IPS-NIHi11 (cell line): ENCODE measurements at regions not wholly inside any gene's neighbourhood (a gene's known extent, or its start where the extent isn't known, plus 50 kb on each side); places are given as distances from the start of the nearest gene placed in this dataset.

ENCODE experiments used
- DNase-seq: peaks from one replicate; pipeline ENCODE4 v3.0.0; 2012; ENCODE audit warnings: mixed read lengths, low spot score

DNA sequence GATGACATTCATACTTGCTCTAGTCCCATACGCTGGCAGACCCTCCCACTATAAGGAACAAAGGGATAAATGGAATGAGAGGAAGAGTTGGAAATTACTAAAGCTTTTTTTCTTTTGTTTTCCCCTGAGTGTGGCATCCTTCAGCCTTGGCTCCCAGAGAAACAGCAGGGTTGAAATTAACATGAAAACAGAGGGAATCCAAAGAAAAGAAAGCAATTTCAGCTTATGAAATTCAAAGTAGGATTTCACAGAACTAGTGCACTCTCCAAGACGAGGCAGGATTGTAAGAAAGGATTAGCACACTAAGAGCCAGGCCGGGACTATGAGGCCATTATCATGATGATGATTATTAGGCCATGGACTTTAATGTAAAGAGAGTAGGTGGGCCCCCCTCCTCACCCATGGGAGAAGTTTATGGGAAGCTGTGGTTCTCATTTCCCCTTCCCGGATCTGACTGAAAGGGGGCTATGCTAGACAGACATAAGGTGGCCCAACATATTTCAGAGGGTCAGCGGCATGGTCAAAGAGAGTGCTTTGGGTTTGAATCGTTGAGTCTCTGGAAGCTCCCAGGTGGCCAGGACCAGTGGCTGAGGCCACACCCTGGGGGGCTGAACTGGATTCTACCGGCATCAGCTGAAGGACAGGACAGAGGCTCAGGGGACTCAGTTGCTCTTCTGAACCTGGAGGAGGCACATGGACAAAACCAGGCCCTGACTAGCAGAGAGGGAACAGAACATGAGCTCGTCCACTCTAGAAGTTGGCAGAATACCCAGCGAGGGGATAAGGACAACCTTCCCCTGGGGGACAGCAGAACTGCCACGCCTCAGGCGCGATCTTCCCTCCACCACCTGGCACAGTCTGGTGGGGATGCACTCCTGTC is 100.1 kb upstream of the ARL4C start:
- peak; percentile 44 for DNase-seq

DNA sequence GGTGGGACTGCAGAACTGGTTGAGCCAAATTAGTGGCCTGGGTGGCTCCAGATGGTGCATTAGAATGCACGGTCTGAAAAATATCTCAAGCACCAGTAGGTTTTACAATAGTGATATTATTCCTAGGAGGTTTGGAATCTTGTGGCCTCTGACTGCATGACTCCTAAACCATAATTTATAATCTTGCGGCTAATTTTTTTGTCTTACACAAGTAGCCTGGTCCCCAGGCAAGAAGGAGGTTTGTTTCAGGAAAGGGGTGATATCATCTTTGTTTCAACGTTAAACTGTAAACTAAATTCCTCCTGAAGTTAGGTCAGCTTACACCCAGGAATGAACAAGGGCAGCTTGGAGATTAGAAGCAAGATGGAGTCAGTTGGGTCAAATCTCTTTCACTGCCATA is 98.9 kb upstream of the ARL4C start:
- DNase-seq = no peak

DNA sequence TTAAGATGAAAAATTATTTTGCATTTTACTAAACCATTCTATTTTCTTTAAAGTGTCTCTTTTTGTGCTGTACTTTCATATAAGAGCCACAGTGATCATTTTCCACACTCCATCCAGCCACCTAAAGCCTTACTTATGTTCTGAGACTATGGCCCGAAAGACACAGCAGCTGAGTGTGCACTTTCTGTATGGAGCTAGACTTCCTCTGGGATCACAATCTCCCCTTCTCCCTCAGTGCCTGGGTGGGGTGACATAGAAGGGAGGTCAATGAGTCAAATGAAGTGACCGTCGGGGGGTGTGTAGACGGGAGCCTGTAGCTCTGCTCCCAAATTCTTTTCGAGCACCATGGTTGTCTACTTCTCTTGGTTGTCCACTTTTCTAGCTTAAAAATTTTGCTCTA is 97.8 kb upstream of the ARL4C start:
- DNase-seq = no peak

DNA sequence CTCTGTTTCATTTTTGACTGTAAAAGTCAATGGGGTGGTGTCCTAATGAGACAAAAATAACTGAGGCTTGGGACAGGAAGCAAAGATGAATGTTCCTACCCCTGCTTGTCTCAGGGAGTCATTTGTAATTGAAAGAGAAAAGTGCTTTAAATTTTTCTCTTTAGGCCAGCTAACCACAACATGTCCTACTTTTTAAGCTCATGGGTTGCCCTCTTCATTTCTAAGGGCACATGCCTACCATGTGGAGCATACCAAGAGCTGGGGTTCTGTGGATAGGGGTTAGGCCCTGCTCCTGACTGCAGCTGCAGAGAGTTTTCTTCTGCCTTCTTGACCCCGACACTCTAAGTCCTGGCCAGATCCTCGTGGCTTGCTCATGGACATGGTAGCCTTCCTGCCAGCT is 96.8 kb upstream of the ARL4C start:
- no peak for DNase-seq

DNA sequence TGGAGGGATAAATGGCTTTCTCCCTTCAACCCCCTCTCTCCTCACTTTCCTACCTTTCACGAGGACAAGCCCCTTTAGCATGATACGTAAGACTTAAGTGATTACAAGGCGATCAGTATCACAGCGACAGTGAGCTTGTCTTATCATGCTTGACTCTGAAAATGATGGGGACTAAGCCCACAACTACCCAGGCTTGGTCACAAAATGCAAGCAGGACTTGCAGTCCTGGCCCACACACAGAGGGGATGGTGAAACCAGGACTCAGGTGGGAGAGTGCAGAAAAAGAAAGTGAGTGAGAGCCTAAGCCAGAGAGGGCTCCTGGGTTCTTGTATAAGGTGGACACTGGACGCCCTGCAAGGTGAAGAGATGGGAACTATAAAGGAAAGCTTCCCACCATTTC is 95.7 kb upstream of the ARL4C start:
- DNase-seq = no peak

DNA sequence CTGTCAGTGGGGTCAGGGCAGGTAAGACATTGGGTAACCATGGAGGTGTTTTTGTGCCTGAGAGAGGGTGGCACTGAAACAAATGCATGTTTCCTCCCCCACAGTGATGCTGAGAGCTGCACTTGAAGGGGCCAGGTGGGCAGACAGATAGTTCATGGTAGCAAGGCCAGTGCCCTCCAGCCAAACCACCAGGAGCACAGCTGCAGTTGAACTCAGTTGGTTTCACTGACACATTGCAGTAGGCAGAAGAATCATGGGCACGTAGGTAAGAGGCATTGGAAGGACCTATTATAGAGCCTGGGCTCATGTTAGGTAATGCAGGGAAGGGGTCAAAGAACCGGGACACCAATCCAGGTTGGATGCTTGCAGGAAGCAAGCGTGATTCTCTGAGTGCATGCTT is 93.2 kb upstream of the ARL4C start:
- no peak for DNase-seq

DNA sequence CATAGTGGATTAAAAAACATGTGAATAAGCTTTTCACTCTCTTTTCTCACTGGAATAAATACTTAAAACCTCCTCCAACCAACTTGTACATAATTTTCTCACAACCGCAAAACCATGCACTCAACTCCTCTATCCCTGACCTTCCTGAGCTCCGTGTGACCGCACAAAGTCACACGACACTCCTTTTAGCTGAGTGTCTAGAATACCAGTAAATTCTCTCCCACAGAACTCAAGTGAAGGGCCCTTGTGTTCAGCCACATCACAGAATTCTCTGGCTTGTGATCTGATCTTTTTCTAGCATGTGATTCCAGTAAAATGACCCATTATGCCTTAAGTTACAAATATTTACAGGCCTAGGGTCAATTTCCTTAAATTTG is 91.2 kb upstream of the ARL4C start:
- no peak for DNase-seq

DNA sequence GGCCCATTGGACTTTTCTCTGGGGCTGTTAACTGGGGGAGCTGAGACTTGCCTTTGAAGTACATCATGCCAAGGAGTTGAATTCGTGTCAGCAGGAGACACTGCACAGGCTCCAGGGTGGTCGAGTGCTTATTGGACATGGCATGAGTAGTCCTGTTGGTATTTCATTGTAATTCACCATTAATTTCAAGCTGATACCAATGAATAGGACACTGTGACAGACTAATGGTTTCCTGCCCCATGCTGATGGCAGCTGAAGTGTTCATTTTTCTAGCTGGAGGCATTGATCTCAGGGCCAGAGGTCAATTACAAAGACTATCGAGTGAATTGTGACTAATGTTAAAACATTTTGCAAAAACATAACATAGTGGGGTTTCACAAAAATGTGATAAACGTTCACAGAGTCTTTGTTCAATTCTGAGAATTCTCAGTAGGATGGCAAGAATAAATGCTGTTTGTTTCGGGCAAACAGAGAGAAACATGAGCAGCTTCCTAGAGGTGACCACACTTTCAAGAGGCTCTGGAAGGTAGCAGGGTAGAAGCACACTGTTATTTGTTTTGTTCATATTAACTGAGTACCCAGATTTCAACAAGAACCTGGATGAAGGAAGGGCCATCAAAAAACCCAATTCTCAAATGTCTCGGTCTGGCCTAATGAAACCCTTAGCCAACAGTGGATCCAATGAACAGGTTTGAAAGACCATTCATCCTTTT is 90.6 kb upstream of the ARL4C start:
- no peak for DNase-seq

DNA sequence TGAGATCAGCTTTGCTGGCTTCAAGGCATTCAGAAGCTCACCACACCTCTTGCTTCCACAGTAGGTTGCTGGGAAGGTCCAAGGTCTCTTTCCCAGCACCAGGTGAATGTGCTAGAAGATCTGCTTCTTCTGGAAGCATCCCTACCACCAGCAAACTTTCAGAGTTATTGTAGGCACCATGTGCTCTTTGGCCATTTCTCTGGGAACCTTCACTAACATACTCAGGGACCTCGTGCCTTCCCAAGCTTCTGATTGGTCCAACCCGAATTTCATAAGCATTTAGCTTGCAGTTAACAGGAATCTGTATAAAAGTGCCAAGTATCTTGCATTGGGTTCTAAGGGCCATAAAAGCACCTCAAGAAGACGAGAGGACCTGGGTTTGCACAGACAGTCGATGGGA is 86.5 kb upstream of the ARL4C start:
- no peak for DNase-seq

DNA sequence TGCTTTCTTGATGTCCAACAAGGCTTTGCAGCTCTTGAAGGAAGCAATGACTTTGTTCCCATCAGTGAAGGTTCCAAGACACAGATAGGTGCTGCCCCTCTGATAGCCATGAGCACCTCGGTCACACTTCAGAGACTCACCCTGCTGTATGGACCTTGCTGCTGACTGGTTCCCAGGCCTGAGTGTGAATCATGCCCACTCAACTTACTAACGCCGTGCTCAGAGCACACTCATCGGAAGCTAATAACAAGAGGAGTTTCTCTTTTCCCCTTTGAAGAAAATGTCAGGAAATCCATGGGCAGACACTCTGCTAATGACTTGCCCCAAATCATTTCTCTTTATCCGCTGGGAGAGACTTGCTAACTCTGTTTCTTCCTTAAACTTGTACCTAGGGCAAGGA is 83.8 kb upstream of the ARL4C start:
- DNase-seq = no peak

DNA sequence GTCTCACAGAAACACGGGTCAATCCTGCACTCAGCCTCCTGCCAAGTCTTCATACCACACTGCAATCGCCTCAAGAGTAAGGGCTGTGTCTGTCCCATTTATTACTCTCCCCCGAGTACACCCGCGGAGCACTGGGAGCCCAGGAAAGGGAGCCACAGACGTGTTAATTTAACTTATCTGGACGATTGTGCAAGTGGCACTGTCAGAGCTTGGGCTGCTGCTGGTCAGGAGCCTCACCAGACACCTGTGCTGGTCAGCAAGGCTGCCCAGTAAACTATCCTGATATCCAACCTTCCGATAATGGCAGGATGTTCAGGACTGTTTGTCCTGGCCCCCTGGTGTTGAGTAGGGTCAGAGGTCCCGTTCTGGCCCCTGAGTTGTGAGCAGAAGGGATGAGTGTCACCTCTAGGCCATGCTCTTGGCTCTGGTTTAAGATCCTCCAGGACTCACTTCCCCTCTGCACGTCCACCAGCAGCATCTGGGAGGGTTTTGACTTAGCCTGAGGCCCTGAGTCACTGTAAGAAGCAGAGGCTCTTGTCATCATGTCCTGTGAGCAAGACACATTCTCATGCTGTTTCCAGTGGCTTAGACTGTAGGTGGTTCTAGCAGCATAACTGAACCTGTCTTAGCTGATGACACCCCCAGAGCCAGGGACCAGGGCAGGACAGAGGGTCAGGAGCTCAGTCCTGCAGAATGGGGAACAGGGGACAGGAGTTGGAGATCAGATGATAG is 82.5 kb upstream of the ARL4C start:
- DNase-seq = no peak

DNA sequence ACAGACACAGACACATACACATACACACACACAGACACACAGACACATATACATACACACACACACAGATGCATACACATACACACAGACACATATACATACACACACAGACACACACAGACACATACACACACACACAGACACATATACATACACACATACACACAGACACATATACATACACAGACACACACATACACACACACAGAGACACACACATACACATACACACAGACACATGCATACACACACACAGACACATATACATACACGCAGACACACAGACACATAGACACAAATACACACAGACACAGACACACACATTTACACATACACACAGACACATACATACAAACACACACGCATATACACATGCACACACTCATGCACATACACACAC is 81.5 kb upstream of the ARL4C start:
- no peak for DNase-seq

DNA sequence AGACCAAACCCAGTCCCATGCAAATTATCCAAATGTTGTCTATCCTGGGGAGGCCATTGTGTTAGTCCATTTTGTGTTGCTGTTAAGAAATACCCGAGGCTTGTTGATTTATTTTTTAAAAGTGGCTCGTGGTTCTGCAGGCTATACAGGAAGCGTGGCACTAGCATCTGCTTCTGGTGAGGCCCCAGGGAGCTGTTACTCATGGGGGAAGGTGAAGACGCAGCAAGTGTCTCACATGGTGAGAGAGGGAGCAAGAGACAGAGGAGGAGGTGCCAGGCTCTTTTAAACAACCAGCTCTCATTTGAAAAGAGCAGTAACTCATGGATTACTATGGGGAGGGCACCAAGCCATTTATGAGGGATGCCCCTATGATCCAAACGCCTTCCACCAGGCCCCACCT is 80.3 kb upstream of the ARL4C start:
- DNase-seq = no peak

DNA sequence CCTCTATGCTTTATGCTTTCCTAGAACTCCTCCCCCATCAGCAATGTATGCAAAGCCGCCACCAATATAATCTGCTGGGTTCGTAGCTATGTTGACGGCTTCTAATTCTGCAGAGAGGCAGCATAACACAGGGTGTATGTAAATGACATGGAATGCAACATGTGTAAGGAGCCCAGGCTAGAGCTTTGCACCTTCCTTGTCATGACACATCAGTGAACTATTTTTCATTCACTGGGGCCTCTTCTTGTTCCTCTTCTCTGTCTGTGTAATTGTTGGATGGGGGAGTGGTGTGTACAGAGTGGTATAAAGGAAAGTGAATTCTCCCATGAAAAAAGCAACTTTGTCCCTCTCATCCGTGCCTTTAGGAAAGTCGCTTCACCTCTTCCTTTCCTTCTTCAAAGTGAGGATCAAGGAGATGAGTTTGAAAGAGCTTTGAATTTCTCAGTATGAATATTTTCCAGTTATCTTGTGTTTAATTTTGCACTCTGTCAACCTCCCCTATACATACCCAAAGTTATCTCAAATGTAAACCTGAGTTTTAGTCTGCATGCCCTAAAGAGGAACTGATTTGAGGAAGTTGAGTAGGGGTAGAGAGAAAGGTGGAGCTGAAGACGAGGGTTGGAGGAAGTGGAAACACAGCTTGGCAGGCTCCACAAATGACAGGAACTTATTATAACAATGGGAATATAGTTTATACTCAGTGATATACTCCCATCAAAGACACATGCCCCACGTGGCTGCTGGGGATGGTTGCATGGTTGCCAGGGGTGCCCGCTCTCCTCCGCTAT is 74.9 kb upstream of the ARL4C start:
- no peak for DNase-seq

DNA sequence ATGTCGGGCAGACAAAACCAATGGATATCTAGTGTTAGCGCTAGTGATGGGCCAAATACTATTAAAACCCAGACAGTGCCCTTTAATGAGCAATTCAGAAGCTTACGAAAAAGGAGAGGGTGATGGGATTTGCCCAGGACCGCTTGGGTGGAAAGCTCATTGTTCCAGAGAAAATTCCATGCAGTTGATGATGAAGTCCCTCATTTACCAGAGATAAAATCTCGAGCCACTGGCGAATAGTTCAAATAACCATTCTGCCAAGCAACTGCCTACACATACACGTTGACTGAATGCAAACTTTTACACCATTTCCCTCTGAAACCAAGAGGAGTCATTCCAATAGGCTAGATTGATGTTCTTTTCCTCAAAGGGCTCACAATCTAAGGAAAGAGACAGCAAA is 73.6 kb upstream of the ARL4C start:
- no peak for DNase-seq

DNA sequence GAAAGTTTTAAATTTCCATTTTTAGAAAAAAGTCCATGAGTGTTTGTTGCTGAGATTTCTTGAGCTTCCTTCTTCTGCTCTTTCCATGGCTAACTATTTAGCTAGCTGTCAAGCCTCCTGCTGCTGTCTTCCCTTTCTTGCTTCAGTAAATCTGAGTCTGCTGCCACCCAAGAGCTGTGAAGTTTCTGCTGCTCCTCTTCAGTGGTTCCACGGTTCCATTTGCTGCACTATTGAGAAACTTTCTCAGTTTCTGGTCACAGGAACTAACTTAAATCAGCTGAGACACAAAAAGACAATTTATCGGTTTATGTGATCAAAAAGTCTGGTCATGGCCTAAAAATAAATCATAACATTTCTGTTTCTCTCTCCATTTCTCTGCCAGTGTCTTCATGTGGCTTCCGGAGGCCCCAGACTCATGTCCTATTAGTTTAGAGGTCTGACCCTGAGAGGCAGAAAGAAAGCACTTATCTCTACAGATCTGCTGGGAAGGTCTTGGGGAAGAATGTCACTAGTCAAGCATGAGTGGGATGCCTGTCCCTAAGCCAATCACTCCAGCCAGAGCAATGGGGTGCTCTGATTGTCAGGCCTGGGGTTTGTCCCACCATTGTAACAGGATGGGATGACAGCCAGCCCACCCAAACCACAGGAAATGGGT is 73.0 kb upstream of the ARL4C start:
- no peak for DNase-seq

DNA sequence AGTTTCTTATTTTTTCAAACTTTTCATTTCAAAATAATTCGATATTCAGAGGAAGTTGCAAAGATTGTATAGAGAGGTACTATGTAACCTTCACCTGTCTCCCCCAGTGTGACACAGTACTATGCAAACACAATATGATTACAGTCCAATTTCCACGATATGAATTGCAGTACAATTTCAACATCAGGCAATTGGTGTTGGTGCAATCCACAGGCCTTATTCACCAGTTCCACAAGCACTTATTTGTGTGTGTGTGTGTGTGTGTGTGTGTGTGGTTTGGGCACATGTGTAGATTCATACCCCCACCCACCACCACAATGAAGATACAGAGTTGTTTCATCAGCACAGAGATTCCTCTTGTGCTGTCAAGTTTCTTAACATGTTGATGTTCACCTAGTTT is 69.7 kb upstream of the ARL4C start:
- DNase-seq = no peak

DNA sequence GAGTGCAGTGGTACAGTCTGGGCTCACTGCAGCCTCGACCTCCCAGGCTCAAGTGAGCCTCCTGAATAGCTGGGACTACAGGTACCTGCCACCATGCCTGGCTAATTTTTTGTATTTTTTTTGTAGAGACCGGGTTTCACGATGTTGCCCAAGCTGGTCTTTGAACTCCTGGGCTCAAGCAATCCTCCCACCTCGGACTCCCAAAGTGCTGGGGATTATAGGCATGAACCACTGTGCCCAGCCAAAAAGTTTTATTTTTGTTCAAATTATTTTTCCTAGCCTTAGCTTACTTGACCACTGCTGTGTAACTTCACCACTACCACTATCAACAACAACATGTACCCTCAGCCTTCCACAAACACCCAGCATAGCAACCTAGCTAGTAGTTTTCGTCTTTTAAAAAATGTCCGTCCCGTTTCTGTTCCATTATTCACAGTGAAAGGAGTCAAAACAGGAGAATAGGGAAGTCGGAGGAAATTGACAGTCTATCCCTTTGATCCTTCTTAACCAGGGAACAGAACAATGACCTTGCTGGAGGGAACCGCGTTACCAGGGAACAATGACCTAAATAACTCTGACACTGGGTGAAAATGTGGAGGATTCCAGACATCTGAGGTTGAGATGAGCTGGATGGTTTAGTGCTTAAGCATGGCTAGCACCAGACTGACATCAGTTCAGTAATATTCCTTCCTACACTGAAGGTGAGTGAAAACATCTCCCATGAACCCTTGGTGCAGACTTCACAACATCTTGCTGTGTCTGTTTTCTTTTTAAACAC is 69.2 kb upstream of the ARL4C start:
- no peak for DNase-seq

DNA sequence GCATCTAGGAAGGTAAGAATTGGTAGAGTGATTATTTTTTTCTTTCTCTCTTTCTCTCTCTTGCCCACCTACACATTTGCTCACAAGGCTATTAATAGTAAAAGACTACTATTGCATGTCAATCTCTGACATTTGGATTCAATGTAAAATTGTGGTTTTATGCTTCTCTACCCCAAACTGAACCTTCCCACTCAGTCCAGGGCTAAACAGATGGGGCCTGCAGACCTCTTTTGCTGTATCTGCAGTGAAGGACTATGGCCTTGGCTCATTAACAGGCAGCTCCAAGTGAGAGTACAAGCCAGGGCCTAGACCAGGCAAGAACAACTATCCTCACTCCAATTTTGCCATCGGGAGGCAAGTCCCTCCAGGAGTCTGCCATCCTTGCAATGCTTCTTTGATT is 68.3 kb upstream of the ARL4C start:
- no peak for DNase-seq

DNA sequence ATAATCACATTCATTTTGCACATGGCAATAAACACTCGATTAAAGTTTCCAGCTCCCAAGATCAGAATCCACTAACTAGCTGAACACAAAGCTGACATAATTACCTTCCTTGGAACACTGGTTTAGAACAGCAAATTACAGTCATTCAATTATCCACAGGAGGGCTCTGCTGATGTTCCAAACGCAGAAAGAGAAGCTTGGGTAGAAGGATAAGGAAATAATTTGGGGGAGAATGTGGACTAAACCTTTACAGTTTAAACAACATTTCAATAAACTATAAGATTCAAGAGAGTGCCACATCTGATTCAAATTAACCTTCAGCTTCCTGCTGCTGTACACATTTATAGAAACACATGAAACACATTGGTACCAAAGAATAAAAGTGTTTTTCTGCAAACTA is 67.8 kb upstream of the ARL4C start:
- no peak for DNase-seq

DNA sequence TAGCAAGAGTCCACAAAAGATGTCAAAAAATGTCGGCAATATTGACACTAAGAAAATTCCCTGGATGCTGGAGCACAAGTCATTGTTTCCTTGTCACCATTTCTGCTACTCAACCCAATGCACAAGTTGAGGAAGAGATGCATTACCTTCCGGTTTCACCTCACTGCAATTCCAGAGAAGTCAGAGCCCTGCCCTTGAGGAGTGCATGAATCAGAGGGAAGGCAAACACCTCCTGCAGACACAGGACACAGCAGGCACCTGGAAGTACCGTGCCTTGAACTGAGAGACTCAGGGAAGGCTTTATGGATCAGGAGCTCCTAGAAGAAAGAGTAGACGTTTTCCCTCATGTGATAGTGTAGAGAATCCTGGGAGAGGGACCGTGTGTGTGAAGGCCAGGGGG is 62.7 kb upstream of the ARL4C start:
- DNase-seq = no peak
